Dendritic cell treated with granulocyte-macrophage colony-stimulating factor and Interleukin-4, amounts not matched to agents 40 ng/mL and 50 ng/mL, for 4 days (primary cell): ENCODE measurements at regions not wholly inside any gene's neighbourhood (a gene's known extent, or its start where the extent isn't known, plus 50 kb on each side); places are given as distances from the start of the nearest gene placed in this dataset.

Source experiments
- H3K27ac Mint-ChIP-seq: one replicate; pipeline ENCODE4 v1.8.0; 2022; ENCODE audit warnings: mild to moderate bottlenecking, mixed read lengths
- H3K27me3 Mint-ChIP-seq: one replicate; pipeline ENCODE4 v1.8.0; 2022; ENCODE audit warnings: mild to moderate bottlenecking, mixed read lengths
- H3K36me3 Mint-ChIP-seq: one replicate; pipeline ENCODE4 v1.8.0; 2022; ENCODE audit warnings: low read depth, mixed read lengths
- H3K4me1 Mint-ChIP-seq: one replicate; pipeline ENCODE4 v1.8.0; 2022; ENCODE audit warnings: low read depth, mixed read lengths
- H3K4me3 Mint-ChIP-seq: one replicate; pipeline ENCODE4 v1.8.0; 2022; ENCODE audit warnings: mild to moderate bottlenecking, moderate library complexity, mixed read lengths
- H3K9me3 Mint-ChIP-seq: one replicate; pipeline ENCODE4 v1.8.0; 2022; ENCODE audit warnings: mixed read lengths
- intact Hi-C: fragments of 100-400 bp; cut with micrococcal nuclease; formaldehyde crosslinking; loops from one replicate; pipeline ENCODE4 v1.15.0; 2022

DNA sequence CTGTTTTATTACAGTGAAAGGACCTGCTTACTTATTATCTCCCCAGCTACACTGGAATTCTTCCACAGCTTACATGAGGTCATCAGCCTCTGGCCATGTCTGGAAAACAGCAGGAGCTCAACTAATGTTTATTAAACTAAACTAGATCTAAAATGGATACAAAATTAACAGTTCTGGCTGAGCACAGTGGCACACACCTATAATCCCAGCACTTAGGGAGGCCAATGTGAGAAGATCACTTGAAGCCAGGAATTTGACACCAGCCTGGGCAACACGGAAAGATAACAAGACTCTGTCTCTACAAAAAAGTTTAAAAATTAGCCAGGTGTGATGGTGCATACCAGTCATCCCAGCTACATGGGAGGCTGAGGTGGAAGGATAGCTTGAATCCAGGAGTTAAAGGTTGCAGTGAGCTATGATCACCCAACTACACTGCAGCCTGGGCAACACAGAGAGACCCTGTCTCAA, 220.8 kb upstream of the MARCKS start:
- H3K4me1 Mint-ChIP-seq, result peaks cover 29% of the 10 kb centered on the region
- H3K4me3 Mint-ChIP-seq, result no peak overlapping the region
- intact Hi-C loops, result no loop called here
- H3K36me3 Mint-ChIP-seq, result no peaks in the 10 kb centered on the region
- H3K9me3 Mint-ChIP-seq, result no peaks in the 10 kb centered on the region
- no peak overlapping the region for H3K27ac Mint-ChIP-seq
- H3K27me3 Mint-ChIP-seq, result no peaks in the 10 kb centered on the region

DNA sequence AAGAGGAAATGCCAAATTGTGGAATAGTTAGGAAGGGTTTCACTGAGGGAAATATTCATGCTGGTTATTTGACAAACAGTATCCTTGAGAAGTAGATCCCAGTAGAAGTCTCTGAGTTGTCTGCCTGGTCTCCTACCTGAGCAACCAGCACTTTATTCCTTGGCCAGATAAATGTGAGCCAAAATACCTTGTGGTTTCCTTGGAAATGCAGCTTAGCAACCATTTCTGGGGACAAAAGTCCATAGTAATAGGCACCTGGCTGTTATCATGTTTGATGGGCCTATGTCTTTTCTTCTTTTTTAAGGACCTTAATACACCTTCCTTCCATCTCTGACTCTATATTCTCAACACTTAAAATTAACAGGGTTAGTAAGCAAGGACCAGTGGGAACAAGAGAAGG, 217.1 kb upstream of the MARCKS start:
- Mint-ChIP-seq H3K27ac (no peak overlapping the region), H3K9me3 (no peaks in the 10 kb centered on the region), H3K36me3 (no peaks in the 10 kb centered on the region), H3K4me3 (no peak overlapping the region), H3K4me1 (peaks cover 15% of the 10 kb centered on the region), H3K27me3 (no peaks in the 10 kb centered on the region)
- intact Hi-C loops, result no loop called here

DNA sequence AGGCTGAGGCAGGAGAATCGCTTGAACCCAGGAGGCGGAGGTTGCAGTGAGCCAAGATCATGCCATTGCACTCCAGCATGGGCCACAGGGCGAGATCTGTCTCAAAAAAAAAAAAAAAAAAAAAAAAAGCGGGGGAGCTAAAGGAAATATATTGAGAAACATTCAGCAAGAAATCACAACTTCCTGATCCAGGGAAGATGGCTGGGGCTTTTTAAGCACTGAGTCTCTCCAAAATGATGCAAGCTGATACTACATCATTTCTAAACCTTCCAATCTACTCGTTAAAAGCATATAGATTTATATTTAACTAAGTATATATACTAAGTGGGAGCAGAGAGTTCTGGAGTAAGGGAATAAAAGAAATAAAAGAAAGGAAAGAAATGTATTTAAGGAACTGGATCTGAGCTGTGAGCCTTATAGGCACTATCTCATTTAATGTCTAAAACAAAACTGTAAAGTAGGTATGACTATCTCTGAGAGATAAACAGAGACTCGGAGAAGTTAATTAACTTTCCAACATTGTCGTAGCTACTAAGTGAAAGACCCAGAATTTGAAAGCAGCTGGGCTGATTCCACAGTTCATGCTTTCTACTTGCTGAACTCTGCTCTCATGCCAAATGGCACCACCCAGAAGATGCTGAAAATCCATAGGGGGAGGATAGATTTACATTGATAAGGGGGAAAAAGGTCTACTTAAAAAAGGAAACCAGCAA, 215.0 kb upstream of the MARCKS start:
- H3K27me3 Mint-ChIP-seq, result no peaks in the 10 kb centered on the region
- H3K27ac Mint-ChIP-seq, result no peak overlapping the region
- H3K4me1 Mint-ChIP-seq, result peaks cover 12% of the 10 kb centered on the region
- no peaks in the 10 kb centered on the region for H3K36me3 Mint-ChIP-seq
- no peak overlapping the region for H3K4me3 Mint-ChIP-seq
- no peaks in the 10 kb centered on the region for H3K9me3 Mint-ChIP-seq
- intact Hi-C loops, result no loop called here

DNA sequence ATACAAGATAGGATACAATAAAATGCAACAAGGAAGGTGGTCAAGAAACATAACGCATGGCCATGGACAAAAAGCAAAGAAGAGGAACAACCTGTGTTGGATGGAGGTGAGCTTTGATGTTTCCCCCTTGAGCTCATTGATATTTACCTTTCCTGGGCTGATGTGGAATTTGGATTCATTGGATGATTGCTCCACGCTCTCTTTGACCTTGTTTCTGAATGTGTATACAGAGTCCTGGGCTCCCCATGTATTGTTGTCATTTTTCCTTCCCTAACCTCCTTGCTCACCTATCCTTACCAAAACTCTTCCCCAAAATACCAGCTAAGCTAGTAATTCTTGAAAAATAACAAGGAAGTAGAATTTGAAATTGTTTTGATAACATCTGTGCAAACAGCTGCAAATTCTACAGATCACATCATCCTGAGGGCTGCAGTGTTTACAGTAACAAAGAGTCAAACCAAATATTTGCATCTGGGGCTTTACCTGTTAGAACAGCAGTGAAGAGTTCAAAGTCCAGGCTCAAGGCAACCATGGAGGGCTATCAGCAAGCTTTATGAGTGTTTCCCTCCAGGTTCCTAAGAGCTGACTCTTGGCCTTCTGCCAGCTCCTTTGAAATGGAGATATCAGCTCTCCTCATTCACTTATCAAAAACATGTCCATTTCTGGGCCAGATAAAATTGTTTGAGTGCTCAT, 214.3 kb upstream of the MARCKS start:
- intact Hi-C loops, result no loop called here
- Mint-ChIP-seq H3K4me1 (peaks cover 16% of the 10 kb centered on the region), H3K27ac (no peak overlapping the region)

DNA sequence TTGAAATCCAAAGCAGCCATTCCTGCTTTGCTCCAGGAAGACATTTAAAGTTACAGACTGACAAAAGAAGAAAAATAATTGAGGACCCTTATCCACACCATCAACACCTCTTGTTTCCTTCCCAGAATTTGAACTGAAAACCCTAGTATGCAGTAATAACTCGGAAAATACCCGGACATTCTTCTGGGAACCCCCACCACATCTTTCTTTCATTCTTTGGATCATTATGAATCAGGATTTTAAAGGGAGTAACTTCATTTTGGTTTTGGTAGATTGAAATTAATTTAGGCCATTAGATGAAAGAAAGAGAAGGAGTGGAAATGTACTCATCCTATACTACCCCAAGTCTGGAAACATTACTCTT, 213.8 kb upstream of the MARCKS start:
- intact Hi-C loops, result no loop called here
- Mint-ChIP-seq H3K27ac (no peak overlapping the region), H3K4me1 (peaks cover 16% of the 10 kb centered on the region), H3K36me3 (no peaks in the 10 kb centered on the region), H3K27me3 (no peaks in the 10 kb centered on the region), H3K4me3 (no peak overlapping the region), H3K9me3 (no peaks in the 10 kb centered on the region)

More for the DNA sequence above, 214.3 kb upstream of the MARCKS start:
- no peaks in the 10 kb centered on the region for H3K27me3 Mint-ChIP-seq
- H3K9me3 Mint-ChIP-seq, result no peaks in the 10 kb centered on the region
- H3K36me3 Mint-ChIP-seq, result no peaks in the 10 kb centered on the region
- no peak overlapping the region for H3K4me3 Mint-ChIP-seq

DNA sequence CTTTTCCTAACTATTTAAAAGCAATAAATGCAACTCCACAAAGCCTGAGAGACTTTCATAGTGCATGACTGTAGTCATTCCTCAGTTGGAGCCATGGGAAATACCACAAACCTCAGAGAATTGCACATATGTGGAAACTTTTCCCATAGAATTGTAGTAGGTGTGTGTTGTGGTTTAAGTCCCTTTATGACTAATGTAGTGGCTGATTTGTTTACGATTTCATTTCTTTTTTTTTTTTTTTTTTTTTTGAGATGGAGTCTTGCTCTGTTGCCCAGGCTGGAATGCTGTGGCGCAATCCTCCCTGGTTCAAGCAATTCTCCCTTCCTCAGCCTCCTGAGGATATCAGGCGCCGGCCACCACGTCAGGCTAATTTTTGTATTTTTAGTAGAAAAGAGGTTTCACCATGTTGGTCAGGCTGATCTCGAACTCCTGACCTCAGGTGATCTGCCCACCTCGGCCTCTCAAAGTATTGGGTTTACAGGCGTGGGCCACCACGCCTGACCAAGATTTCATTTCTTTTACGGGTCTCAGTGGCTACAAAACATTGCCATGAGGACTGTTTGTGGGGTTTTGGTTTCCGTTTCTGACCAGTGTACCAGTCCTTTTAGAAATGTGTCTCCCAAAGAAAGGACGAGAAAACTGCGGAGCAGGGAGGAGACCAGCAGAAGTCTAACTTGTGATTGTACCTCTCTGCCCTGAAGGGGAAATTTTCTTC, 212.1 kb upstream of the MARCKS start:
- Mint-ChIP-seq H3K9me3 (no peaks in the 10 kb centered on the region), H3K27ac (no peak overlapping the region), H3K4me1 (peaks cover 29% of the 10 kb centered on the region), H3K4me3 (no peak overlapping the region), H3K36me3 (no peaks in the 10 kb centered on the region), H3K27me3 (no peaks in the 10 kb centered on the region)
- intact Hi-C loops, result no loop called here

DNA sequence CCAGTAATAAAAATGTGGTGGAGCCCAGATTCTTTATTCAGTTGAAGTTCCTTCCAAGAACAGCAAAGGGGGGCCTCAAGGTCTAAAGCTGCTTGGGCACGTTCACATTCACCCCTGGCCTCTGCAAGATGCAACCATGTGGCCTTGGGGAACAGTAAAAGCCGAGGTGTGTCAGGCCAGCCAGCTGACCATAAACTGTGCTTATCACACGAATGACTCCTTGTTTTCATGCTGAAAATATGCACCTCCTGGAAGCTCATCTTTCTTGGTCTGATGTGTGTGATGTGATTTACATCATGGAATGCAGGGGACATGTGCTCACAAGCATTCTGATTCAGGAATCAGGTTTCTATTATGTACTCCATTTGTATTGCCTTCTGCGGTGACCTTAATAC, 211.6 kb upstream of the MARCKS start:
- Mint-ChIP-seq H3K27ac (no peak overlapping the region), H3K4me3 (no peak overlapping the region), H3K27me3 (no peaks in the 10 kb centered on the region), H3K4me1 (peaks cover 35% of the 10 kb centered on the region), H3K36me3 (no peaks in the 10 kb centered on the region), H3K9me3 (no peaks in the 10 kb centered on the region)
- intact Hi-C loops, result no loop called here

DNA sequence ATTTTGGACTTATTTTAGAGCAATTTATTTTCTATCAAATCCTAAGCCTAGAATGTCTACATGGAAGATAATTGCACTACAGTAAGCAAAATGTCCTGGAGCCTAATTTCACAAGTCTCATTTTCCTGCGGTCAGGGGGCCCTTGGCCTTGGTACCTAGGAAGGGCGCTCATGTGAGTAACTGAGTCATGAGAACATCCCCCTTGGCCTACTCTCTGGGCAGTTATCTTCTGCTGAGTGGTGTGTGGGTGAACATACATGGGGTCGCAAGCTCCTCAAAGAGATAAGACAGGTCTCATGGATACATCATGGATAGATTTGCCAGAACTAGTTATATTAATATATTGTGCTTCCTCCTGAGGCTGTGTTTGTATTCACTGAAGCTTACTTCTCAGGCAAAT, 211.2 kb upstream of the MARCKS start:
- Mint-ChIP-seq H3K4me1 (peaks cover 39% of the 10 kb centered on the region), H3K9me3 (no peaks in the 10 kb centered on the region), H3K4me3 (no peak overlapping the region), H3K27ac (no peak overlapping the region), H3K36me3 (no peaks in the 10 kb centered on the region), H3K27me3 (no peaks in the 10 kb centered on the region)
- intact Hi-C loops, result no loop called here

DNA sequence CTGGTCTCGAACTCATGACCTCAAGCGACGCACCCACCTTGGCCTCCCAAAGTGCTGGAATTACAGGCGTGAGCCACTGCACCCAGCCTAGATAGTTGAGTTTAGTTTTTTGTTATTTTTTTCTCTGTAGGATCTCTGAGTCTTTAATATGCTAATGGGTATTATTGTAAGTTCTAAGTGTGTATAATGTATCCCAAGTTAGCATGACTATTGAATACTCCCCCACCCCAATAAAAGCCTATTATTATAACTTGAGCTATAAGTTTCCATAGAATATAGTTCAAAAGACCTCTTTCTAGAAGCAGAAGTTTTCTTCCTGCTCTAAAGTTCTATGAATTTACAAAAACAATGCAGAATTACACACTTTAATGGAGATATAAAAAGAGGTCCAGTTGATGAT, 210.4 kb upstream of the MARCKS start:
- H3K9me3 Mint-ChIP-seq, result no peaks in the 10 kb centered on the region
- intact Hi-C loops, result no loop called here
- H3K4me3 Mint-ChIP-seq, result no peak overlapping the region
- H3K4me1 Mint-ChIP-seq, result peaks cover 45% of the 10 kb centered on the region
- H3K36me3 Mint-ChIP-seq, result no peaks in the 10 kb centered on the region
- no peaks in the 10 kb centered on the region for H3K27me3 Mint-ChIP-seq
- H3K27ac Mint-ChIP-seq, result no peak overlapping the region

DNA sequence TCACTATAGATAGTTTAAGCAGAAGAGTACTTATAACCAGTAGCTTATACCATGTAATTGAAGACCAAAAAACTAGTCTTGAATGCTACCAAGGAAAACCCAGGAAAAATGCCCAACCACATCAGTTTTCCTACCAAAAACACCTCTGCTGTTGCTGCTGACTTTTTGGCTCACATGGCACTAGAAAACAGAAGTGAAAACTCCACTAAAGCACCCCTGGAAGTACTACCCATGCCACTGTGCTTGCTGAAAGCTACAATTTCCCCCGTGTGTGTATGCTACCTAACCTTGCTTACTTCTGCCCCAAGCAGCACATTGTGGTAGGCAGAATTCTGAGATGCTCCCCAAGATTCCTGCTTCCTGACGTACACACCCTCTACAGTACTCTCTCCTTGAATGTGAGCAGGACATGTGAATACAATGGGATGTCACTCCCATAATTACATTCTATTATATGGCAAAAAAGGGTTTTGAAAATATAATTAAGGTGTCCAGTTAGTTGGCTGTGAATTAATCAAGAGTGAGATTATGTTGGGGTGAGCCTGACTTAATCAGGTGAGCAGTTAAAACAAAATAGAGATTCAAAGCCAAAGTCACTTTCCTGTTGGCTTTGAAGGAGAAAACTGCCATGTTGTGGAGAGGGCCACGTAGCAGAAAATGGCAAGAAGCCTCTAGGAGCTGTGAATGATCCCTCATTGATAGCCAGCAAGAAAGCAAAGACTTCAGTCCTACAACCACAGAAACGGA, 209.8 kb upstream of the MARCKS start:
- H3K27me3 Mint-ChIP-seq, result no peaks in the 10 kb centered on the region
- H3K4me1 Mint-ChIP-seq, result peaks cover 50% of the 10 kb centered on the region
- no peak overlapping the region for H3K4me3 Mint-ChIP-seq
- H3K9me3 Mint-ChIP-seq, result no peaks in the 10 kb centered on the region
- H3K36me3 Mint-ChIP-seq, result no peaks in the 10 kb centered on the region
- intact Hi-C loops, result no loop called here
- H3K27ac Mint-ChIP-seq, result no peak overlapping the region

DNA sequence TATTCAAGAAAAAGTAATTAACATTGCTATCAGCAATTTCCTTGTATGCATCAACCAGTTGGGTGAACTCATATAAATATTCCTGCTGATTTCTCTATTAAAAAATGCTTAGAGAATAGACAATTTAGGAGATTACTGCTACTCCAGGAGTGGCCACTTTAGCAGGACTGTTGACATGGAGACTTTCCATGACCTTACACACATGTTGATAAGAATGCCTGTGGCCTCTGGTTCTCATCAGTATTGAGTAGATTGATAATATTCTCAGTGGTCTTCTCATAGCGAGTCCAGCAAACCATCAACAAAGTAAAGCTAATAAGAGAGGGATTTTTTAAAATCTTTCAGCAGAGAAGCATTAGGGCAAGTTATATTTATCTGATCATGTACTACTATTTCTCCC, 208.4 kb upstream of the MARCKS start:
- intact Hi-C loops, result no loop called here
- Mint-ChIP-seq H3K4me3 (no peak overlapping the region), H3K27ac (peak overlapping the region; percentile 38), H3K4me1 (peaks cover 50% of the 10 kb centered on the region), H3K36me3 (no peaks in the 10 kb centered on the region), H3K27me3 (no peaks in the 10 kb centered on the region), H3K9me3 (peaks cover 6% of the 10 kb centered on the region)

DNA sequence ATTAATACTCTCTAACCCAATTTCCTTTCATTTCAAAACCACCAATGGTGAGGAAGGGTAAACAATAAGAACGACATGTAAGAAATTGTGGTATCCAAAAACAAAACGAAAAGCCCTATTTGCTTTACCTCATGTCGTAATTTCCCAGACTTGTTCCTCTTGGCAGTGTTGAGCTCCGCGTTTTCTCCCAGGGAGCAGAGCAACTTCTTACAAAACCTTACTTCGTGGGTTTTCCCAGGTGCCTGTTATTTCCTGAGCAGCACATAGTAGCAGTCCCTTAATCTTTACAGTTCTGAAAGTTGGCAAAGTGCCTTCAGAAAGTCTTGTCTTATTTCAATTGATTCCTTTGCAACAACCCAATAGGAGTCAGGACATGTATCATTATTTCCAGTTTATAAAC, 207.9 kb upstream of the MARCKS start:
- H3K36me3 Mint-ChIP-seq, result no peaks in the 10 kb centered on the region
- no peaks in the 10 kb centered on the region for H3K27me3 Mint-ChIP-seq
- H3K27ac Mint-ChIP-seq, result peak overlapping the region; percentile 38
- peaks cover 54% of the 10 kb centered on the region for H3K4me1 Mint-ChIP-seq
- H3K9me3 Mint-ChIP-seq, result peaks cover 6% of the 10 kb centered on the region
- peak overlapping the region; percentile 37 for H3K4me3 Mint-ChIP-seq
- intact Hi-C loops, result no loop called here

DNA sequence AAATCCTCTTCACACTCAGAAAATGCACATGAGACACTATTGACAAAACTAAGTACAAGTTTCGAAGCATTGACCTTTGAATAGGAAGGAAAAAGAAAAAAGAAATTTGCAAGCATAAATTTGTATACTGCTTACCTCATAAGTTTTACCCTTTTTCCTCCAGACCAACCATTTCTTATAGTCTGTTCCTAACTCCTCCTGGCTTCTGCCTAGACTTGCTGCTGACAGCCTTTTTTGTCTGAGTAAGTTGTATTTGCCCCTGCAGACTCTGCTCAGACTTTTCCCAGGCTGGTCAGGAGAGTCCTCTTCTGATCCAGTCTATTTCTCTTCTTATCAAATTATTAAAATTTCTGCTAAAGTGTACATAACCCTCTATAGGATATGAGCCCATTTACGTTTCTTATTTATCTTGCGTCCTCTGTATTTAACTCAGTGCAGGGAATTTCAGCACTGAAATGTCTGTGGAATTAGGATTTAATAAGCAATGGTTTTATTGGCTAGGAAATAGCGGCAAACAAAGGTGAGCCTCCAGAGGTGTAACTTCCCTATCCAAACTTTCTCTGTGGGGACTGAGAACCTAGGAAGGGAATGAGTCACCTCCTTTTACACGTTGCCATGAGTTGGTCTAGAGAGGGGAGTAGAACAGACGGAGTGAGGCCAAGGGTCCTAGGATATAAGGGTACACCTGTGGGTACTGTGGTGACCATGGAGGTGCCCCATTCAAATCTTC, 207.1 kb upstream of the MARCKS start:
- peaks cover 58% of the 10 kb centered on the region for H3K4me1 Mint-ChIP-seq
- H3K27ac Mint-ChIP-seq, result peak overlapping the region; percentile 38
- H3K27me3 Mint-ChIP-seq, result no peaks in the 10 kb centered on the region
- H3K4me3 Mint-ChIP-seq, result no peak overlapping the region
- peaks cover 6% of the 10 kb centered on the region for H3K9me3 Mint-ChIP-seq
- intact Hi-C loops, result loop anchor here (5.0 kb wide), 2 partner anchors 47 to 157 kb away; no protein-coding TSS in a partner anchor
- no peaks in the 10 kb centered on the region for H3K36me3 Mint-ChIP-seq
